Skeletal muscle tissue (tissue), 3 donors: ENCODE measurements at regions not wholly inside any gene's neighbourhood (a gene's known extent, or its start where the extent isn't known, plus 50 kb on each side); places are given as distances from the start of the nearest gene placed in this dataset.
"Not testable (repeated sequence)": the region's sequence is repeated elsewhere in the genome, so short reads cannot be mapped to it uniquely, and the experiment has no call there.

ENCODE experiments used
- H3K27ac ChIP-seq: one replicate; pipeline ENCODE4 v1.7.0; 2013; ENCODE audit warnings: mild to moderate bottlenecking, low read depth, low read length, inconsistent platforms
- H3K27me3 ChIP-seq, 3 donors: one replicate each; pipeline ENCODE4 v1.7.0; 2013; ENCODE audit warnings: low read length in 3 of 3; ENCODE audit not compliant: control insufficient read depth in 3 of 3, insufficient read depth in 3 of 3
- H3K36me3 ChIP-seq, 3 donors: one replicate each; pipeline ENCODE4 v1.7.0; 2013; ENCODE audit warnings: low read length in 3 of 3; ENCODE audit not compliant: control insufficient read depth in 3 of 3, insufficient read depth in 3 of 3
- H3K4me1 ChIP-seq, 3 donors: one replicate each; pipeline ENCODE4 v1.7.0; 2013; ENCODE audit warnings: low read length in 3 of 3, mild to moderate bottlenecking in 3 of 3; ENCODE audit not compliant: control insufficient read depth in 3 of 3, insufficient read depth in 3 of 3
- H3K4me3 ChIP-seq, 3 donors: one replicate each; pipeline ENCODE4 v1.7.0; 2013; ENCODE audit warnings: low read length in 3 of 3
- H3K9ac ChIP-seq, 3 donors: one replicate each; pipeline ENCODE4 v1.7.0; 2013; ENCODE audit warnings: low read length in 3 of 3, mild to moderate bottlenecking in 3 of 3, moderate library complexity in 2 of 3, low read depth in 1 of 3
- H3K9me3 ChIP-seq, 3 donors: one replicate each; pipeline ENCODE4 v1.7.0; 2013; ENCODE audit warnings: low read length in 3 of 3; ENCODE audit not compliant: control insufficient read depth in 3 of 3
- donor health status: Osteomylitis.

DNA sequence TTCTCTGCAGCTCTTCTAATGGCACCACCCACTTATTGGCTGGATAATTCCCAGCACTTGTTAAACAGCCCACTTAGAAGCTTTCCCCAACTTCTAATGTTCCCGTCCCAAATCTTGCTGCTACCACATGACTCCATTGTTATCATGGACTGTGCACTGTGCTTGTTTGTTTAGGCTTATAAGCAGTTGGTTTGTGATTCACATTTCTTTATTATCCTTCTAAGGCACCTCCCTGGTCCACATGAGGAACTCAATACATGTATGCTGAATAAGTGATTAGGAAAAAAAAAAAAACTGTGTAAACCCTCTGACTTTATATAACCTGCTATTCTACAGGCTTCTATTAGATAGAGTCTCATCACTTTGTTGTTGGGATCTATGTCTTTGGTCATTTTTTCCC is 311.7 kb upstream of the CHRNA7 start:
- not testable (repeated sequence) for H3K4me1 ChIP-seq, H3K27me3 ChIP-seq, H3K9ac ChIP-seq, H3K9me3 ChIP-seq, H3K4me3 ChIP-seq, H3K27ac ChIP-seq, H3K36me3 ChIP-seq

DNA sequence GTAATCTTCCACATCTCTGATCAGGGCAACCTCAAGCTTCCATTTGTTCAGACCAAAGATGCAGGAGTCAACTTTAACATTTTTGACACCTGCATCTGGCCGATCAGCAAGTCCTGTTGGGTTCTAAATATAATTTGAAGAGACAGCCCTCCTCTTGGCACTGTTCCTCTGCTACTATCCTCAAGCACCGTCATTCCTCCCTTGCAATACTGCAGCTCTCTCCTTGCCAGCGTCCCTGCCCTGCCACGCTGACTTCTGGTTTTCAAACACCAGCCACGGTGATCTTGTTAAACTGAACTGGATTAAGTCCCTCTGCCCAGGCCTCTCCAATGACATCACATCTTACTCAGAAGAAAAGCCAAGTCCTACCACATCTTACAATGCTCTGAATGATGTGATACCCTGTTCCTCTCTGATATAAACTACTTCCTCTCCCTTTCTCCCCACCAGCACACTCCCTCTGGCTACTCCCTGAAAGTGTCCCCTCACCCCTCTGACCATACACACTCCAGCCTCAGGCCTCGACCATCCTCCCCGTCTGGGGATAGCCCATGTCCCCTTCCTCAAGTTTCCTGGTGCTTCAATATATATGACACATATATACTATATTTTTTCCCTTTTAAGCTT is 310.8 kb upstream of the CHRNA7 start:
- not testable (repeated sequence) for H3K4me1 ChIP-seq, H3K9ac ChIP-seq, H3K27me3 ChIP-seq, H3K4me3 ChIP-seq, H3K27ac ChIP-seq, H3K9me3 ChIP-seq, H3K36me3 ChIP-seq

DNA sequence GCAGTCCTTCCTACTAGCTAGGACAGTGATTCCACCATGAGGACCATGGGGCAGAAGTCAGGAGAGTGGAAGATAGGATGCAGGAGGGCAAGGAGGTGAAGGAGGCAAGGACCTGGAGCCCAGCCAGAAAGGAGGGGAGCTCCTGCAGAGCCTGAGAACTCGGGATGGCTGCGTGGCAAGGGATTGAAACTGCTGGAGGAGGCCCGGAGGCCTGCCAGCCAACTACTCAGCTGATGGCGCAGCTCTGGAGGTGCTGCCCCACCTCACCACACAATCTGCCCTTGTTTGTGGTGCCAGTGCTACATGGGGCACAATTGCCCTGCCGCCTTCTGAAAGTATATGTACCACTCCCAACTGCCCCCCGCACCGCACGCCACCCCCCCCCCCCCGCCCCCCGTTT is 307.3 kb upstream of the CHRNA7 start:
- H3K27me3 ChIP-seq, H3K9me3 ChIP-seq, H3K9ac ChIP-seq, H3K4me3 ChIP-seq, H3K27ac ChIP-seq, H3K36me3 ChIP-seq, H3K4me1 ChIP-seq: not testable (repeated sequence)

DNA sequence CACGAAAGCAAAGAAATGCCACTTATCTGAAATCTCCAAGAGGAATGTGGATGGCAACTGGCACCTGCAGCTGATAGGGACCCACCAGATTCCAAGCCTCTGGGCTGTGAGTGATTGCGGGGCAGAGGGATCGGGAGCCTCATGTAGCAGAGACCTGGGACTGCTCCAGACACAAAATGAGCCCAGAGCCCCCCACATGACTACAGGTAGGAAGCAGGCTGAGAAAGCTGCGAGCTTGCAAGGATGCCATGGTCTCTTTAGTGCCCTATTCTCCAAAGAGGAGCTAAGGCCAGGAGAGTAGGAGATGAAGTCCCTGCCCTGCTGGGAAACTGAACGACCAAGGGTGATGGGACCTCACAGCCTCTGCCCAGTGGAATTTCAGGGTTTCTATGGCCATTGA is 305.4 kb upstream of the CHRNA7 start:
- H3K4me3 ChIP-seq, H3K27ac ChIP-seq, H3K9me3 ChIP-seq, H3K36me3 ChIP-seq, H3K4me1 ChIP-seq, H3K27me3 ChIP-seq, H3K9ac ChIP-seq: not testable (repeated sequence)

DNA sequence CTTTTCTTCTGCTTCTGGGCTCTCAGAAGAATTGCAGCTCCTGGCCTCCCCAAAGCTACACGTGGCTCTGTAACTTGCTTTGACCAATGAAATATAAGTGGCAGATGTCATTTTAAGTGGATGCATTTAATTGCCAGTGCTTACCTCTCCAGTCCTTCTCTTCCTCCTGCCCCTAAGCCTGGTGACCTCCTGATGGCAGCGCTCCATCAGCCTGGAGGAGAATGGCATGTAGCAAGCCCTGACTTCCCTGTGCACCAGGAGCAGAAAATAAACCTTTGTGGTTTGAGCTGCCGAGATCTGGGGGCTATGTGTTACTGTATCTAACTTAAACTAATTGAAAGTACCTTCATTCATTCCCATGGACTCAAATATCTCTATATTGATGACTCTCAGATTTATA is 304.7 kb upstream of the CHRNA7 start:
- H3K9ac ChIP-seq, H3K27ac ChIP-seq, H3K9me3 ChIP-seq, H3K4me1 ChIP-seq, H3K4me3 ChIP-seq, H3K27me3 ChIP-seq, H3K36me3 ChIP-seq: not testable (repeated sequence)

DNA sequence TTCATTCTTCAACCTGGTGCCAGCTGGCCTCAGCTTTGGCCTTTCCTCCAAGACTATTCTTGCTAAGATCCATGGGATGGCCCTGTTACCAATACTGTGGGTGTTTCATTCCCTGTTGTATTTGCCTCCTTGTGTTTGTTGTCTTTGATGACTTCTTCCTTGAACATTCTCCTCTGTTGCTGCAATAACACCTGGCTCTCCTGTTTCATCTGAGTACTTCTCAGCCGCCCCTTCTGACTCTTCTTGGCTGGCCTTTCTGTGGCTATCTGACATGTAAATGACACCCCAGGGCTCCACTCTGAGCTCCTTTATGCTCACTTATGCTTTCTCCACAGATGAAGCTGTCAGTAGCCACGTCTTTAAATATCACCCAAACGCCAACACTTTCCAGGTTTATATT is 302.7 kb upstream of the CHRNA7 start:
- Histone ChIP-seq H3K27me3 (no peaks in the 10 kb centered on the region), H3K36me3 (no peaks in the 10 kb centered on the region), H3K4me3 (no peak overlapping the region), H3K4me1 (peaks cover 0 to 2% (median 0%) of the 10 kb centered on the region in 3 donors), H3K9ac (no peak overlapping the region), H3K9me3 (no peaks in the 10 kb centered on the region), H3K27ac (no peak overlapping the region)

- no peak overlapping the region for H3K4me3 ChIP-seq
- peaks cover 0 to under 1% (median 0%) of the 10 kb centered on the region in 3 donors for H3K4me1 ChIP-seq
- H3K27ac ChIP-seq, result no peak overlapping the region
- no peak overlapping the region for H3K9ac ChIP-seq
- H3K36me3 ChIP-seq, result no peaks in the 10 kb centered on the region
- H3K9me3 ChIP-seq, result no peaks in the 10 kb centered on the region
- no peaks in the 10 kb centered on the region for H3K27me3 ChIP-seq
Observed at GRCh38 chr15:31732726-31733125, 297.6 kb upstream of the CHRNA7 start.

- no peaks in the 10 kb centered on the region for H3K4me1 ChIP-seq
- no peaks in the 10 kb centered on the region for H3K9me3 ChIP-seq
- H3K36me3 ChIP-seq, result no peaks in the 10 kb centered on the region
- no peak overlapping the region for H3K9ac ChIP-seq
- no peaks in the 10 kb centered on the region for H3K27me3 ChIP-seq
- no peak overlapping the region for H3K27ac ChIP-seq
- no peak overlapping the region for H3K4me3 ChIP-seq
Observed at GRCh38 chr15:31733424-31733823, 296.9 kb upstream of the CHRNA7 start.

GRCh38 chr15:31740203-31740602 is 290.1 kb upstream of the CHRNA7 start:
- no peak overlapping the region for H3K27ac ChIP-seq

GRCh38 chr15:31745841-31746240 is 284.5 kb upstream of the CHRNA7 start:
- Histone ChIP-seq H3K4me3 (no peak overlapping the region), H3K36me3 (no peaks in the 10 kb centered on the region), H3K27ac (no peak overlapping the region), H3K9ac (no peak overlapping the region), H3K27me3 (no peaks in the 10 kb centered on the region), H3K9me3 (peaks cover 0 to 6% (median 2%) of the 10 kb centered on the region in 3 donors), H3K4me1 (no peaks in the 10 kb centered on the region)

More at GRCh38 chr15:31740203-31740602, 290.1 kb upstream of the CHRNA7 start:
- no peaks in the 10 kb centered on the region for H3K27me3 ChIP-seq
- no peaks in the 10 kb centered on the region for H3K36me3 ChIP-seq
- peaks cover 0 to 6% (median 0%) of the 10 kb centered on the region in 3 donors for H3K9me3 ChIP-seq
- no peak overlapping the region for H3K9ac ChIP-seq
- no peak overlapping the region for H3K4me3 ChIP-seq
- peaks cover 0 to 2% (median 0%) of the 10 kb centered on the region in 3 donors for H3K4me1 ChIP-seq
